Uterus (tissue), 2 donors: ENCODE measurements at regions not wholly inside any gene's neighbourhood (a gene's known extent, or its start where the extent isn't known, plus 50 kb on each side); places are given as distances from the start of the nearest gene placed in this dataset.
"Not testable (repeated sequence)": the region's sequence is repeated elsewhere in the genome, so short reads cannot be mapped to it uniquely, and the experiment has no call there.

Experiments
- POLR2A ChIP-seq, 2 donors: fragments of 450-650 bp; IDR thresholded peaks; one replicate each; pipeline ENCODE4 v1.6.1; 2016; ENCODE audit warnings: antibody characterized with exemption in 2 of 2, mild to moderate bottlenecking in 1 of 2, moderate library complexity in 1 of 2
- TF ChIP-seq, protein P1 (sequence below), 4 experiments: fragments of 200-600 bp in 2 of 4; fragments of 450-650 bp in 2 of 4; sonication (generic) in 2 of 4; IDR thresholded peaks; one replicate each; pipeline ENCODE4 v1.5.1; 2016 to 2019; ENCODE audit warnings: antibody characterized with exemption in 4 of 4, mild to moderate bottlenecking in 2 of 4, moderate library complexity in 1 of 4

DNA sequence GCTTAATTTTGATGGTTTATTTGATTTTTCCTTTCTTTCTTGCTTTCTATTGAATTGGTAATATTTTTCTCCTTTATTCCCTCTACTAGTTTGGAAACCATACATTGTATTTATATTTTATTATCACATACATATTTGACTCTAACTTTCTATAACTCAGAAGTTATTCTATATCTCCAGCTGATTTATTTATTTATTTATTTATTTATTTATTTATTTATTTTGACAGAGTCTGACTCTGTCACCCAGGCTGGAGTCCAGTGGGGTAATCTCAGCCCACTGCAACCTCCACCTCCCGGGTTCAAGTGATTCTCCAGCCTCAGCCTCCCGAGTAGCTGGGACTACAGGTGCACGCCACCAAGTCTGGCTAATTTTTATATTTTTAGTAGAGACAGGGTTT lies 122.7 kb upstream of the EDNRB start:
- TF ChIP-seq, protein P1, sequence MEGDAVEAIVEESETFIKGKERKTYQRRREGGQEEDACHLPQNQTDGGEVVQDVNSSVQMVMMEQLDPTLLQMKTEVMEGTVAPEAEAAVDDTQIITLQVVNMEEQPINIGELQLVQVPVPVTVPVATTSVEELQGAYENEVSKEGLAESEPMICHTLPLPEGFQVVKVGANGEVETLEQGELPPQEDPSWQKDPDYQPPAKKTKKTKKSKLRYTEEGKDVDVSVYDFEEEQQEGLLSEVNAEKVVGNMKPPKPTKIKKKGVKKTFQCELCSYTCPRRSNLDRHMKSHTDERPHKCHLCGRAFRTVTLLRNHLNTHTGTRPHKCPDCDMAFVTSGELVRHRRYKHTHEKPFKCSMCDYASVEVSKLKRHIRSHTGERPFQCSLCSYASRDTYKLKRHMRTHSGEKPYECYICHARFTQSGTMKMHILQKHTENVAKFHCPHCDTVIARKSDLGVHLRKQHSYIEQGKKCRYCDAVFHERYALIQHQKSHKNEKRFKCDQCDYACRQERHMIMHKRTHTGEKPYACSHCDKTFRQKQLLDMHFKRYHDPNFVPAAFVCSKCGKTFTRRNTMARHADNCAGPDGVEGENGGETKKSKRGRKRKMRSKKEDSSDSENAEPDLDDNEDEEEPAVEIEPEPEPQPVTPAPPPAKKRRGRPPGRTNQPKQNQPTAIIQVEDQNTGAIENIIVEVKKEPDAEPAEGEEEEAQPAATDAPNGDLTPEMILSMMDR (IDR thresholded peaks at IDR 0.05), result not testable (repeated sequence)
- TF ChIP-seq POLR2A (IDR thresholded peaks at IDR 0.05), result not testable (repeated sequence)
